Activated CD8-positive, alpha-beta memory T cell treated with anti-CD3 and anti-CD28 coated beads, Interleukin-2, amount 50 U/mL, for 4 hours (primary cell): ENCODE measurements at regions not wholly inside any gene's neighbourhood (a gene's known extent, or its start where the extent isn't known, plus 50 kb on each side); places are given as distances from the start of the nearest gene placed in this dataset.
"Not testable (repeated sequence)": the region's sequence is repeated elsewhere in the genome, so short reads cannot be mapped to it uniquely, and the experiment has no call there.

Experiments used
- DNase-seq: peaks from one replicate; pipeline ENCODE4 v3.0.0-alpha.2; 2020

DNA sequence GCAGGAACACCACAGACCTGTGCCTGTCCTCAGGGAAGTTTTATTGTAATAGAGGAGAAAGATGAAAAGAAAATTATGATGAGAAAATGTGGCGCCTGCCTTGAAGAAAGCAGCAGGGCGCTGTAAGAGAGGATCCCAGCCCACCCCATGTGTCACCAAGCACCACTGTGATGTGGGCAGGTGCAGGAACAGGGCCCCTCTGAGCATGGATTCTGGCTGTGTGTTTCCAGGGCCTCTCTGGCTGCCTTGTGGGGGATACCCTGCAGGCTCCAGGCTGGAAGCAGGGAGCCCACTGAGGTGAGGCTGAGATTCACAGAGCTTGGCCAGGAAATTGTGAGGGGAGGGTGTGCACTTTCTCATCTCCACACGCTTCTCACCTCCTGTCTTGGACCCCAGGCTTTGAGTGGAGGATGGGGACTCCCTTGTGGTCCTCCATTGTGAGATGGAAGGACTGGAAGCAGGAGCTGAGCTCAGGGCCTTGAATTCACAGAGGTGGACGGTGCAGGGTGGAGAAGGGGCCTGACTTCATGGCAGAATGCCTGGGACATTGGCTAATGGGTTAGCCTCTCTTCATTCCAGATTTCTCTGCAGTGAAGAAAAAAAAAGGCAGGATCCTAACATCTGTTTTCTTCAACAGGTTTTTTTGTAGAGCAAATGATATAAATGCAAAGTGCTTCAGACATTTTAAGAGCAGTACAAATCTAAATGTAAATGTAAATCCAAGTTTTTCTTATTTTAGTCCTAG is 246.6 kb upstream of the B3GAT1 start:
- DNase-seq: no peak

DNA sequence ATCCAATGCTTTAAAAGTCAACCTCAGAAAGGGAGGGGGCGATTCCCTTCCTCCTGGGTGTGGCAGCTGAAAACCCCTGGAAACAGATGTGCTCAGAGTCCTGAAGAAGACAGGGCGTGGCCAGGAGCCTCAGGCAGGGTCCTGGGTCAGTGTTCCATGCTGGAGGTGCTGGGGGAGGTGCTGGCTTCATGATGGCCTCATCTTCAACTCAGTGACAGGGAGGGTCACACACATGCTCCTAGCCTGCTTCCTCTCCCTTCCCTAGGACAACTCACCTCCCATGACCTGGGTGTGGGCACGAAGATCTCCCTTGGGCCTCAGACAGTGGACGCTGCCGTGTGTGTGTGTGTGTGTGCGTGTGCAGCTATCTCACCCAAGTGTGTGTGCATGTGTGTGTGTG is 245.6 kb upstream of the B3GAT1 start:
- no peak for DNase-seq

DNA sequence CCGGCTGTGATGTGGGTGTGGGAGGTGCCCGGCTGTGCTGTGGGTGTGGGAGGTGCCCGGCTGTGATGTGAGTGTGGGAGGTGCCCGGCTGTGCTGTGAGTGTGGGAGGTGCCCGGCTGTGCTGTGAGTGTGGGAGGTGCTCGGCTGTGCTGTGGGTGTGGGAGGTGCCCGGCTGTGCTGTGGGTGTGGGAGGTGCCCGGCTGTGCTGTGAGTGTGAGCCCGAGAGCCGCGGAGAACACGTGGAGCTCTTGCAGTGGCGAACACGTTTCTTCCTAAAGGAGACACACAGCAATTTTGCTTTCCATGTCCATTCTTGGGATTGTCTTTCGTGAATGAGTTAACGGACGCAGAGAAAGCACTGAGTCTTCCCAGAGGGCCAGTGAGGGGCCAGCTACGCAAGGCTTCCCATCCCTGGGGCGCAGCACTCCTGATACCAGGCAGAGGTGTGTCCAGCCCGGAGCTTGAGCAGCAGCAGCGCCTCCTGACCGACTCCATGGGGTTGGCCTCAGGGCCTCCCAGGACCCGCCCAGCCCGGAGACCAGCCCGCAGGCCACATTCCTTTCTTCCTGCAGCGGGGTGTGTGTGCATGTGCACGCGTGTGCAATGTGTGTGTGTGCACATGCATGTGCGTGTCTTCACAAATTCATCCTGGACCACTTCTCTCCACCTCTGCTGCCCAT is 245.0 kb upstream of the B3GAT1 start:
- no peak for DNase-seq

DNA sequence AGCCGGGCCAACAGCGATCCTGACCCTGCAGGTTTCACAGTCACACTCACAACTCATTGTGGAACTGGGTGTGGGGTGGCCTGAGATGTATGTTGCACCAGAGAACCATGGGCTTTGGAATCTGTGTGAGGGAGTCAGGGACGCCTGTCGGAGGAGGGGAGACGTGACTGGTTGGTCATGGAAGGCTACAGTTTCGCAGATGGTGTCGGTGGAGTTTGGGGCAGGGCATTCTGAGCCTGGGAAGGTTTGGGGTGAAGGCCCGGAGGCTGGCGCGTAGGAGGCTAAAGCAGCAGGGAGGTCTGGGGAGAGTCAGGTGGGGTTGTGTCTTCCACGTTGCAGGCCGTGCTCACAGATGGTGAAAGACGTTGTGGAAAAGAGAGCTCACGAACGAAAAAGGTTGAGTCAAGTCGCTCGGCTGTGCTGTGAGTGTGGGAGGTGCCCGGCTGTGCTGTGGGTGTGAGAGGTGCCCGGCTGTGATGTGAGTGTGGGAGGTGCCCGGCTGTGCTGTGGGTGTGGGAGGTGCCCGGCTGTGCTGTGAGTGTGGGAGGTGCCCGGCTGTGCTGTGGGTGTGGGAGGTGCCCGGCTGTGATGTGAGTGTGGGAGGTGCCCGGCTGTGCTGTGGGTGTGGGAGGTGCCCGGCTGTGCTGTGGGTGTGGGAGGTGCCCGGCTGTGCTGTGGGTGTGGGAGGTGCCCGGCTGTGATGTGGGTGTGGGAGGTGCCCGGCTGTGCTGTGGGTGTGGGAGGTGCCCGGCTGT is 244.2 kb upstream of the B3GAT1 start:
- DNase-seq: not testable (repeated sequence)

DNA sequence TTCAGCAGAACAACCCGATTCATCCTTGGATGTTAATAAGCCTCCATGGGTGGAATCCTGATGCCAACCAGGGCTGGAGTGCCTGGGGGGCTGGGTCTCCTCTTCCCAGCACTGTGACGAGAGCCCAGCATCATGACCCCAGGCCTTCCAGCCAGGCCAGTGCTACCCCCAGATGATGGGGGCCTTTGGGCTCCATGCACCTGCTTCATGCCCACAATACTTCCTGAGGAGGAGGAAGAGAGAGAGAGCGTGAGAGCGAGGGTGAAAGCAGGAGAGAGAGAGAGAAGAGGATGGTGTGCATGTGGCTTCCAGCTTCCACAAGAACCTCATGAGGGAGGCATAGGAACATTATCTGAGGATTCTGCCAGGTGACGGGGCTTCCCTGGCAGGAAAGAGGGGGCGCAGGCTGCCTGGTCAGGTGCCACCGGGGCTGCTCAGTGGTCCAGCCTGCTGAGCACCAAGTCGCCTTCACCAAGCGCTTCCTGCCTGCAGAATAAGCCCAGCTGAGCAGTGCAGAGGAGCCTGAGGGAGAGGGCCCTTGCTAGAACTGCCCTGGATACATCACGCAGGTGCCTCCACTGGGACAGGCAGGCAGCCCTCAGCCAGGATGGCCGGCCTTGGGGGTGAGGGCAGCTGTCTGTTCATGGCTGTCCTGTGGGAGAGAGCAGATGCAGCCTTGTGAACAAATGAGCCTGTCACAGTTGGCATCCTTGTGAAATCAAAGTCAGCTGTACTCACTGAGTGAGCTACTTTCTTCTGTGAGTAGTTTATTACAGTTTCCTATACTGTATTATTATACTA is 243.3 kb upstream of the B3GAT1 start:
- DNase-seq: no peak

DNA sequence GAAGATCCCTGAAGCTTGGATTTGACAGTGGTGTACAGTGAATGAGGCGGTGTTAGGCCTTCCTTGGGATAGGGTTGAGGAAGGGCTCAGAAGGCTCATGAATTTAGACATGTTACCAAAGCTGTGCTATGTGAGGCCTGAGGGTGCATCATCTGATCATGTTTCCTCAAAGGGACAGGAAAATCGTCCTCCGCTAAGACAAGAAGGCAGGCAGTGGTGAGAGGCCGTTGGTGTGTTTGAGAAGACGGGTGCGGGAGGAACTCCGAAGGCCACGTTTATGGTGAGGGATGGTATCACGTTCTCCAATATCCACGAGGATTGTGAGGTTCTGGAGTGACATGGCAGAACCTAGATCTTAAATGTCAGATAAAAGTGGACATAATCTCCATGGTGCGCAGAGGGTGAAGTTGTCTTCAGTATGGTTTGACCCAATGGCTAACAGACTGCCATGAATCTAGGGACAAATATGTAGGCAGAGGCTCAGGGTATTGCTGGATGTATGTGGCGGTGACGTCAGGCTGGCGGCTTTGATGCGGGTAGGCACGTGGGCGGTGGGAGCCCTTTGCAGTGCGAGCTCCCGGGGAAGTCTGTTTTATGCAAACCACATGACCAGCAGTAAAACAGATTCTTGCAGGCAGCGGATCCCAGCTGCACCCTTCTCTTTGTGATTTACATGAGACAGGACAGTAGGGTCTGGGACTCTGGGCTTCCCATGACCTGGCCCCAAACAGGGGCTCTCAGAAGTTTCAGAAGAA is 242.3 kb upstream of the B3GAT1 start:
- DNase-seq: peak; percentile 61

DNA sequence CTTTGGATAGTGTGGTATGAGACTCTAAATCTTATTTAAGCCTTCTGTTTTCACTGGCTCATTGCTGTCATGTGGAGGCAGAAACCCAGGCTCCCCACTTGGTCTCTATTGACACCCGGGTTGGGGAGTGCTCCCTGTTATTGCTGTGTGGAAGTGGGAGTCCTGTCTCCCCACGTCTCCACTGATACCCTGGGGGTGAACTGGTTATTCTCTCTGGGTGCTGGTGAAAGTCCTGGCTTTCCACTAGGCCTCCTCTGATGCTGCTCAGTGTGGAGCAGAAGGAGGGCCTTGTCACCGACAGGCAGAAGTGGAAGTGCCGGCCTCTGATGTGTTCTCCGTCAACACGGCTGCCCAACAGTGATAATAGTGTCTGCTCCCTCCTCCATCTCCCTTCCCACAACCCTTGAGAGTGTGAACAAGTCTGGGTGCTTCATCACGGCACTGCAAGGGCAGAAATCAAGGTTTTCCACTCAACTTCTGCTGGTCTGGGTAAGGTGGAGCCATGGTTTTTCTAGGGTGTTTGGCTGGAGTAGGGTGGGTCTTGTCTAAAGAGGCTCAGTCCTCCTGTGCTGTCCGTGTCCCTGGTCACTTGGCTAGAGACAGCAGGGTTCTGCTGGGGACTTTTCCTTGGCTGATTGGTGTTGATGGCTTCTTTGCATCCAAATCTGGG is 240.7 kb upstream of the B3GAT1 start:
- no peak for DNase-seq

DNA sequence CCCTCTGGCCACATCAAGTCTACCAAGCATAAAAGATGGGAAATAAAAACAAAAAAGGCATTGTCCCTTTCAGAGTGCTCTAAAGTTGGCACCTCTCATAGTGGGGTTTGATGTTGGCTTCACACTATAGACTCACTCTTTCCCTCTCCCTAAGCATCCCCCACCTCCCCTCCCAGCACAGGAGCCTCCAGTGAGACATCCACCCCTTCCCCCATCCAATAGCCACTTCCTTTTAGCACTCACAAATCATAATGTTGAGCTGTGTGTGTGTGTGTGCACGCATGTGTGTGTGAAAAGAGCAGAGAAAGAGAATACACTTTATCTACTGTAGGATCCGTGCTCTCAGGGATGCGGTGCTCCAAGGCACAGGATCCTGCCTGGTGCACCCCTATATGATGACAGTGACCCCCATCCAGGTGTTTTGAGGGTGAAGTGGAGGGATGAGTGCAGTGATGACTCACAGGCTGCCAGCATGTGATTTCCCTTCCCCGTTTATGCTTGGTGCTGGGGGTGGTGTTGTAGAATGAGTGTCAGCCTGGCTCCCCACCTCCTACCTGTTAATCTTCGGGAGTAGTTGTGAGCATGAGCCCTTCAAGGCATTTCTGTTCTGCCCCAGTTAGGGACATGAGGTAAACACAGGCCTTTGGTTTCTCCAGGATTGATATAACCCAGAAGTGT is 235.2 kb upstream of the B3GAT1 start:
- DNase-seq: no peak

DNA sequence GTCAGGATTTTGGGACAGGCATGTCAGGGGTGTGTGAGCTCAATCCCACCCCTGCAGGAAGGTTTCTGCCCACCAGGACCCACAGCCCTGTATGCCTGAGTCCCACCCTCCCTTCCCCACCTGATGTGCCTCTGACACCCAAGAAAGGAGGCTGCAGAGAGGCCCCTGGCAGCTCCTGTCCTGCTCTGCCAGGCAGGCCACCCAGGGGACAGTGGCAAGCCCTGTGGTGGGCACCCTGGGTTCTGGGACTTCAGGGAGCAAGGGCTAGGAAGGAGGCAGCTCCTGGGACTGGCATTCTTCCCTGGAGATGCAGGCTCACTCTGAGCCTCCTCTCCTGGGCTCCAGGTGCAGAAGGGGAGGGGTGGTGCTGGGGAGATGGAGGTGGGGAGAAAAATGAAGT is 234.5 kb upstream of the B3GAT1 start:
- no peak for DNase-seq

DNA sequence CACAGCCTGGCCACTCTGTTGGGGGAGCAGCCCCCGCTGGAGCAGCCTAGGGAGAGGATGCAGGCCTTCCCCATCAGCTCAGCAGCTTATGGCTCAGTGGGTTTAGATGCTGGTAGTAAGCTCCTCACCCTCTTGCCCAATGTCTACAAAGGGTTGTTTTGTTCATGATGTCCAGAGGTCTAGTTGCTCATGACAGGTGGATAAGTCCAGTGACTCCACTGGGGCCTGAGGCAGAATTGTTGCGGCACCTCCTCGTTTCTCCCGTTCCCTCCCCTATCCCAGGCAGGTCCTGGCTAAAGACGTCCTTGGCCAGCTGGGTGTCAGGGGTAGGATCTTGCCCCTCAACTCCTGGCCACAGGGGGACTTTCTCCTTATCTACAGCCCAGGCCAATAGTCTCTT is 233.5 kb upstream of the B3GAT1 start:
- DNase-seq: no peak

DNA sequence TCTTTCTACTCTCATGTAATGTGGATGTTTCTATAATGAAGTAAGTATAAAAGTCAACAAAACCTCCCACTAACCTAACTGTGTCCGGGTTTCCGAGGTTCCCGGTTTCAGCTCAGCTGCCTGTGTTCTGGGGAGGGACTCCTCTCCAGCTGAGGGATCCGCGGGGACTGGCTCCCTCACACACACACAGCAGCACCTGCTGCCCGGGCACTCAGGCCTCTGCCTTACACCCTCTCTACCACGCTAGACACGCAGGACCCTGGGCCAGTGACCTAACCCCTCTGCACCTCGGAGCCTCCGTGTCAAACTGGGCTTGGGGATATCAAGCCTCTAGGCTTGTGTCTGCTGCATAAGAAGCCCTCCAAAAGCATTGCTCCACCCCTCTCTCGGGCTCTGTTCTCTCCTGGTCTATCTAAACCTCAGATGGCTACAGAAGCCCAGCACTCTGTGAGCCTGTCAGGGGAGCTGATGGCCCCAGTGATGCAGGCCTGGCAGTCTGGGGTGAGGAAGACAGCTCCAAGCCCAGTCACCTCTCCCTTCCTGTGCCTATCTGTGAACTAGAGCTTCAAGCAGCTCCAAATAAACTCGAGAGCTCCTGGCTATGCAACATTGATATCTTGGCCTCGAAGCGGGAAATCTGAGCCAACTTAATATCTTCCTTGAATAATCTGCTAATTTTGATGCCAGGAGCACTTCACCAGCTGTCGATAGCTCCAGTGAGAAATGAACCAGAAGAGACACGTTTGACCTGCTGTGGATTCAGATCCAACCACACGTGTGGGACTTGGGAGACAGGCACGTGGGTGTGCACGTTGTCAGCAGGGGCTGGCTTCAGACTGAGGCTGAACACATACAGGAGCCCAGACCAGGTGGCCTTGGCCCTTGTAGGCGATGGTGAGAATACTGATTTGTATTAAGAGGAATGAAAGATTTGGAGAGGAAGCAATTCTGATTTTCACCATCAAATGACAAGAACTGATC is 232.7 kb upstream of the B3GAT1 start:
- no peak for DNase-seq

DNA sequence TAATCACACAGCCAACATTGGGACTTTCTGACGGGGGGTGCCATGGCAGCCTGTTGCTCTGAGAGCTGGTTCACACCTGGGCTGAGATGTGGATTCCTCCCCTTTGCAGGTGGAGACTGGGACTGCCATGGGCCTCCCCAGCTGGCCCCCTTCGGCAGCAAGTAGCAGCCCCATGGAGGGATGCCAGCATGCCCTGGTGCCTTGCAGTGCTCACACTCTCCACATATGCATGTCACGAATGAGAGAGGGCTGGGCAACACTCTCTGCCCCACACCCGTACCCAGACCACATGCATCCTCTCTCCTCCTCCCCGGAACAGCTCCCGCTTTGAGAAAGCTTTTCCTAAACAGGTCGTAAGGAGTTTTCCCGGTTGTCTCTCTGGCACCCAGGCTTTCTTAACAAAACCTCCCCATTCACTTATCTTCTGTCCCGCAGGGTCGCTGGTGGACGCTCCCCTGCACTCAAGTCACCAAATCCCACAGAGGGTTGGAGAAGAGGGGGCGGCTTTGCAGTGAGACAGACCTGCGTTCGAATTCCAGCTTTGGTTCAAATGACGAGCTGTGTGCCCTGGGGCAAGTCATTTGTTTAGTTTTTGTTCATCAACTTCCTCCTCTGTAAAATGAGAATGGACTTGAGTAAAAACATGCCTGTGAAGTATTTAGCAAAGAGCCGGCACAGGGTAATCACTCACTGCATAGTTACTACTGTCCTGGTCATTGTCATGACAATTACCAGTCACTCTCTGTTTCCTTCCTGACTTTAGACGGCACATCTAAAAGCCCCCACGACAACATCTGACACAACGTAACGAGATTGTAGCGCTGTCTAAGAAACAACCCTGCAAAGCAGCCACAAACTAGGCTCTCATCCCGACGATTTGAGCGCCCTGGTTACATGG is 231.3 kb upstream of the B3GAT1 start:
- DNase-seq: no peak

DNA sequence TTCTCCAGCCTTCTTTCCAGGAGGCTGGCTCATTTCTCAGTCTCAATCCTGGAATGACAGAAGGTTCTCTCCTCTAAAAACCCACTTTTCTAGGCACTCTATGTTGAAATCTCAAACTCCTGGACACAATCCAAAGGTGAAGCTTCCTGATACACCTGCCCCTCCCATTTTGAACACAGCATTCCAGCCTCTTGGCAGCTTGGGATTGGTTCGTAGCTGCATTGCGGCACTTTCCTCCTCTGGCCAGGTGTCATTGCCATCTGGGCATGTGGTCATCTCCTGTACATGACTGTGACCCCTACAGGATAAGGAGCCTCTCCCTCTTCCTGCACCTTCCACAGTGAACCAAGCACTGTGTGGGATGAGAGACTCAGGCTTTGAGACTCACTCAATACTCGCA is 230.2 kb upstream of the B3GAT1 start:
- DNase-seq: no peak

DNA sequence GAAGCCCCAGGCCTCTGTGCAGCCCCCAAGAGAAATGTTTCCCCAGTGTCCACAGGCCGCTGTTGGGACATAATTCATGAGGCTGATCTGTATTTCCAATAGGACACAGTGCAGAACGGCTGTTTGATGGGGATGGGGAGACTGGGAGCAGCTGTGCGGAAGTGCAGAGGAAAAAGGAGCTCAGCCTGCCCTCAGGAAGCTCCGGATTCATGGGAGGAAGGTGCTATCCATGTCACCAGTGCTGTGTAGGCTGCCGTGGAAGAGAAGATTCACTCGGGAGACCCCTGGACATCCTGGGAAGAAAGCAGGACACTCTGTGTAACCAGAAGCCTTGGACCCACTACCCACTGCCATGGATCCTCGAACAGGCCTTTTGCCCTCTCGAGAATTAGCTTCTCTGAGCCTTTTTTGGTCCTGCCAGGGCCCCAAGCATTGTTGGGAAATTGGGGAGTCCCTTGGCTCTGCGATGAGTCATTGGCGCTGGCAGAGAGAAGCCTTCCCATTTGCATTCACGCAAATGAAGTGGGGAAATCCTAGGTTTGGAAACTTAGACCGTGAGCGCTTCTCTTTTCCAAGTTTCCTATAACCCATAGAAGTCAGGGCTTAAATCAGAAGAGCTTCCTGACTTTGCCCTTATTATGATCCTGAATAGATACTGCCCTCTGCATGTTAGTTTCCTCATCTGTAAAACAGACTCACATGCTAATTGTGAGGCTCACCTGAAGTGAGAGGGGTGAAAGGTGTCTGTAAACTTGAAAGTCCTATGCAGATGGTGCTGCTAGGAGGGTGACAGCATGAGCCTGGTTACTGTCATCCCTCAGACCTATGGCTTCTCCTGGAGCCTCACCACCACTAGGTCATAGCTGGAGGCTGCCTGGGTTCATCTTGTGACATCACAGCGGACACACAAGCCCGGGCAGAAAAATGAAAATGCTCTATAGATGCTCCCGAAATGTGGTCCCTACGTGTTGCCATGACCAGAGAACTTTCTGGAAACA is 229.2 kb upstream of the B3GAT1 start:
- no peak for DNase-seq

DNA sequence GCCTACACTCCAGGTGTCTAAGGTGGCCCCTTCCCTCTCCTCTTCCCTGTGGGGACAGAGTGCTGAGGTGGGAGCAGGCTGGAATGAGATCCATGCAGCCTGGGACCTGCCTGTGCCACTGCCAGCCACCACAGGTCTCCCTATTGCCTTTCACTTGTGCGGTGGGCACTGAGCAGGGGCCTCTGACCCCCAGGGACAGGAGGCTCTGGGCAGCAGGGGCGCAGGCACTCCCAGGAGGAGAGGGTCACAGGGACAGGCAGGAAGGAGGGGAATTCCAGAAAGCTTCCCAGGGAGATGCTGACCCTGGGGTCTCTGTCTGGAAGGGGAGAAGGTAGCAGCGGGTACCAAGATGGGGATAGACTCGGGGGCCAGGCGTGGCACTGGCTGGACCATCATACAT is 228.5 kb upstream of the B3GAT1 start:
- DNase-seq: no peak

DNA sequence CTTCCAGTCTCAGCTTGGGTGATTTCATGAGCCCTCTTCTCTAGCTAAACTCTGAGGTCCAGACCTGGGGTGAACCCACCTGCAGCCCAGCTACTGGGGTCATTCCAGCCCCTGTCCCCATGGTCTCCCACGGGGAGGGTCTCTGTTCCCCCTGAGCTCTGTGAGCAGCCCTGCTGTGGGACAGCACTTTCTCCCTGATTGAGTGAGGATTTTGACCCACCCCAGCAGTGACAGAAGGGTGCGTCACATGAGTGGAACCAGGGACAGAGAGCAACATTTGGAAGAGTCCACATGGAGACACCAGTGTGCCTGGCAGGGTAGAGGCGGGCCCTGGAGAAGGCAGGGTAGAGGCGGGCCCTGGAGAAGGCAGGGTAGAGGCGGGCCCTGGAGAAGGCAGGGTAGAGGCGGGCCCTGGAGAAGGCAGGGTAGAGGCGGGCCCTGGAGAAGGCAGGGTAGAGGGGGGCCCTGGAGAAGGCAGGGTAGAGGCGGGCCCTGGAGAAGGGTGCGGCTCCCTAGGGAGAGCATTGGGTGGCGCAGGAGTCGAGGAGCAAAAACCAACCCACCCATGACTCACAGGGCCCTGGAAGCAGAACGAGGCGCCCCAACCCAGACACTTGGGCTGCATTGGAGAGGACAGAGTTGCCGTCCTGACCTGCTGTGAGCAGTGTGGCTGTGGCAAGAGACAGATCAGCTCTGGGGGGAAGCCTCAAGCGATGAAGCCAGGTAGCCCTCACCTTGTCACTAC is 227.7 kb upstream of the B3GAT1 start:
- DNase-seq: no peak
